GM12873 (cell line): ENCODE measurements at regions not wholly inside any gene's neighbourhood (a gene's known extent, or its start where the extent isn't known, plus 50 kb on each side); places are given as distances from the start of the nearest gene placed in this dataset.

ENCODE experiments used
- CTCF ChIP-seq: IDR thresholded peaks from 2 replicates; pipeline ENCODE4 v1.5.1; 2012; ENCODE audit warnings: low read depth, mild to moderate bottlenecking, moderate library complexity, low read length, control low read depth; ENCODE audit not compliant: insufficient read depth; ENCODE audit errors: missing control alignments

- TF ChIP-seq CTCF: no peak
Measured at GRCh38 chr10:130756651-130757050, 554.9 kb downstream of the TCERG1L start.

GRCh38 chr10:130757271-130757670 lies 554.2 kb downstream of the TCERG1L start:
- no peak for TF ChIP-seq CTCF

GRCh38 chr10:130757821-130758489 lies 553.6 kb downstream of the TCERG1L start:
- TF ChIP-seq CTCF: no peak

GRCh38 chr10:130758529-130758928 lies 553.0 kb downstream of the TCERG1L start:
- no peak for TF ChIP-seq CTCF

GRCh38 chr10:130761032-130761575 lies 550.4 kb downstream of the TCERG1L start:
- no peak for TF ChIP-seq CTCF

- no peak for TF ChIP-seq CTCF
Measured at GRCh38 chr10:130761788-130762301, 549.7 kb downstream of the TCERG1L start.

GRCh38 chr10:130762491-130762890 lies 549.0 kb downstream of the TCERG1L start:
- TF ChIP-seq CTCF: no peak
